Suprapubic skin (tissue), 3 donors: ENCODE measurements at regions not wholly inside any gene's neighbourhood (a gene's known extent, or its start where the extent isn't known, plus 50 kb on each side); places are given as distances from the start of the nearest gene placed in this dataset.

Source experiments
- POLR2A ChIP-seq, 2 donors: fragments of 450-650 bp; IDR thresholded peaks; one replicate each; pipeline ENCODE4 v1.6.1; 2017; ENCODE audit warnings: antibody characterized with exemption in 2 of 2, mild to moderate bottlenecking in 2 of 2, moderate library complexity in 2 of 2
- TF ChIP-seq, protein P1 (sequence below), 2 donors: fragments of 200-600 bp in 1 of 2; fragments of 450-650 bp in 1 of 2; sonication (generic) in 1 of 2; IDR thresholded peaks; one replicate each; pipeline ENCODE4 v1.5.1; 2016 to 2019; ENCODE audit warnings: antibody characterized with exemption in 2 of 2, mild to moderate bottlenecking in 1 of 2, moderate library complexity in 1 of 2

DNA sequence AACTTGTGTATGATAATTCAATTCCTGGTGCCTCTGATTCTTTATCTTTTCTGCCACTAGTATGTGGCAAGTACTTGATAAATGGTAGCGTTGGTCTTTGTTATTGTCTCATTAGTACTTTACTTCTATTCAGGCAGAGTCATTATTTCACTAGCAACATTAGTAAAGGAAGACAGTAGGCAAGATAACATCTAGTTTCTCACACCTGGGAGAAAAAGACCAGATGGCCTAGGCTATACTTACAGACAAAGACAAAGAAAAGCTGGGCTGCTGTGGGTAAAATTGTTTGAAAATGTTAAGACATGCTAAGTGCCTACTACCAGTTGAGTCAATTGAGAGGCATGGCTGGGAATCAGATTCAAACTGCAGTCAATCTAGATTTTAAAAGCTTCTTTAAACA is 198.7 kb upstream of the CMC1 start:
- TF ChIP-seq, protein P1, sequence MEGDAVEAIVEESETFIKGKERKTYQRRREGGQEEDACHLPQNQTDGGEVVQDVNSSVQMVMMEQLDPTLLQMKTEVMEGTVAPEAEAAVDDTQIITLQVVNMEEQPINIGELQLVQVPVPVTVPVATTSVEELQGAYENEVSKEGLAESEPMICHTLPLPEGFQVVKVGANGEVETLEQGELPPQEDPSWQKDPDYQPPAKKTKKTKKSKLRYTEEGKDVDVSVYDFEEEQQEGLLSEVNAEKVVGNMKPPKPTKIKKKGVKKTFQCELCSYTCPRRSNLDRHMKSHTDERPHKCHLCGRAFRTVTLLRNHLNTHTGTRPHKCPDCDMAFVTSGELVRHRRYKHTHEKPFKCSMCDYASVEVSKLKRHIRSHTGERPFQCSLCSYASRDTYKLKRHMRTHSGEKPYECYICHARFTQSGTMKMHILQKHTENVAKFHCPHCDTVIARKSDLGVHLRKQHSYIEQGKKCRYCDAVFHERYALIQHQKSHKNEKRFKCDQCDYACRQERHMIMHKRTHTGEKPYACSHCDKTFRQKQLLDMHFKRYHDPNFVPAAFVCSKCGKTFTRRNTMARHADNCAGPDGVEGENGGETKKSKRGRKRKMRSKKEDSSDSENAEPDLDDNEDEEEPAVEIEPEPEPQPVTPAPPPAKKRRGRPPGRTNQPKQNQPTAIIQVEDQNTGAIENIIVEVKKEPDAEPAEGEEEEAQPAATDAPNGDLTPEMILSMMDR (IDR thresholded peaks at IDR 0.05), result no peak
- no peak for TF ChIP-seq POLR2A (IDR thresholded peaks at IDR 0.05)
